Ectodermal cell (in vitro differentiated cells): ENCODE measurements at regions not wholly inside any gene's neighbourhood (a gene's known extent, or its start where the extent isn't known, plus 50 kb on each side); places are given as distances from the start of the nearest gene placed in this dataset.

Experiments used
- H3K27ac ChIP-seq: 2 replicates; pipeline ENCODE4 v1.7.0; 2013; ENCODE audit warnings: mild to moderate bottlenecking, low read depth, low read length; ENCODE audit not compliant: insufficient read depth, poor library complexity, severe bottlenecking
- H3K27me3 ChIP-seq: 2 replicates; pipeline ENCODE4 v1.7.0; 2013; ENCODE audit warnings: mild to moderate bottlenecking, low read length; ENCODE audit not compliant: insufficient read depth, control insufficient read depth, poor library complexity, severe bottlenecking
- H3K36me3 ChIP-seq: one replicate; pipeline ENCODE4 v1.7.0; 2013; ENCODE audit warnings: low read length; ENCODE audit not compliant: control insufficient read depth, insufficient read depth
- H3K4me1 ChIP-seq: one replicate; pipeline ENCODE4 v1.7.0; 2013; ENCODE audit warnings: low read length; ENCODE audit not compliant: control insufficient read depth, insufficient read depth
- H3K4me3 ChIP-seq: 2 replicates; pipeline ENCODE4 v1.7.0; 2013; ENCODE audit warnings: low read depth, low read length, control low read depth; ENCODE audit not compliant: insufficient read depth
- H3K9me3 ChIP-seq: 2 replicates; pipeline ENCODE4 v1.7.0; 2013; ENCODE audit warnings: mild to moderate bottlenecking, low read length, moderate library complexity; ENCODE audit not compliant: control insufficient read depth
- WGBS, 2 experiments: methylation state at CpG; one replicate each; pipeline ENCODE4 v1.1.7; 2013; ENCODE audit warnings: missing lambda C conversion rate in 2 of 2; 5-methylcytosine and 5-hydroxymethylcytosine counted together

DNA sequence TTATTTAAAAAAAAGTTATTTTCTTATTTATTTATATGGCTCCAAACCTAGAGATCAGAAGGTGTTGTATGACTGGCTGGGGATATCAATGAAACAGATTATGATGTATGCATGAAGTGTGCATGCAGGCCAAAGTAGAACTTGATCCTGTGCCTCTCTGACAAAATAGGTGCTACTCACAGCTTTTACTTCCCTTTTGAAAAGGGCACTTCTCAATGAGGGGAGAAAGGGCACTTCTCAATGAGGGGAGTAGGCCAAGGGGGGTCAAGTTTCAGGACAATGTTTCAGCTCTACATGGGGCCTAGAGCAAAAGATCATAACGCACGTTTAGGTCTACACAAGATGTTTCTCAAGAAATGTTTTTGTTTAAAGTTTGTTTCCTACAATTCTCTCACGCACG, 397.5 kb downstream of the ETS1 start:
- no peaks in the 10 kb centered on the region for H3K27me3 ChIP-seq
- WGBS, 2 experiments = 96 to 97% methylated on average over 4 of the region's 4 CpGs
- H3K36me3 ChIP-seq = no peaks in the 10 kb centered on the region
- H3K4me1 ChIP-seq = no peaks in the 10 kb centered on the region
- no peak overlapping the region for H3K27ac ChIP-seq
- no peak overlapping the region for H3K4me3 ChIP-seq
- H3K9me3 ChIP-seq = peaks cover 3% of the 10 kb centered on the region

DNA sequence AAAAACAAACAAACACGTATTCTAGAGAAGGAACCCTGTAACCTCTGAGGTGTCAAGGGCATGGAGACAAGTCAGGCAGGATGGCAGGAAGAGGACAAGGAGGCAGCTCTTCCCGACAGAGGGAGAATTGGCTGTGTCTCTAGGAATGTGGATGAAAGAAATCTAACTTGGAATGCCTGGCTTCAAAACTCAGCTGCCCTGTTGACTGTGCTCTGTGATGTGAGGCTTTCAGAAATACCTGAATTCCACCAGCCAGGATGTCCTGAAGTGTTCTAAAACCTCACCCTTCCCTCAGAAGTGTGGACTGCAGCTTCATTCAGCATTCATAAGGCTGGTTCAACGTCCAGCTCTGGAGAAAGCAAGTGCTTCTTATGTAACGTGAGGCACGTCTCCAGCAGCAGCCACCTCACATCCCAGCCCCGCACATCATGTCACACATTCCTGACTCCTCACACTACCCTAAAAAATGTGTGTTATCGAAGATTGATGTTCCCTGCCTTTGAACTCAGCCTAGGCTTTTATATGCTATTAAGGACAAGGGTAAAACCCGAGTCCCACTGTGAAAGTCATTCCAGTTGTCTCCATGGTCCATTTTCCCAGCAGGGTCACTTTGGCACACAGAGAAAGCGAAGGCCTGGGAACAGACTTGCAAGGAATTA, 398.9 kb downstream of the ETS1 start:
- Histone ChIP-seq H3K27me3 (no peaks in the 10 kb centered on the region), H3K27ac (no peak overlapping the region), H3K4me1 (no peaks in the 10 kb centered on the region), H3K9me3 (peaks cover 3% of the 10 kb centered on the region), H3K36me3 (no peaks in the 10 kb centered on the region), H3K4me3 (no peak overlapping the region)
- 88% methylated on average over 9 of the region's 9 CpGs for WGBS, 2 experiments

DNA sequence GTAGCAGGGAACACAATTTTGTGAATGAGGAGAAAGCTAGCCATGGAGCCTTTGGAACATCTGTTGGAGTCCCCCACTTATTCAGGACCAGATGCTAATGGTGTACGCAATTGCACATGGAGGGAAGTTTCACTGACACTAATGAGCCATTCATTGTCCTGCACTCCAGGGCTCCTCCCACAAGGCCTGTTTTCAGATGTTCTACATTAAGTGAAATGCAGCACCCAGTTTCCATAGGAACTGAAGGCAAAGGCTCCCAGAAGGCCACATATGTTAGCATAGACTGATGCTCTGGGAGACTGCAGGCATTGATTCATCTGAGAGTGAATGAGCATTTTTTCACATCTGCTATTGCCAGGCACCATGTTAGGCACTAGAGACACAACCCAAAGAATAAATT, 399.5 kb downstream of the ETS1 start:
- H3K27me3 ChIP-seq = no peaks in the 10 kb centered on the region
- no peaks in the 10 kb centered on the region for H3K36me3 ChIP-seq
- no peaks in the 10 kb centered on the region for H3K4me1 ChIP-seq
- H3K4me3 ChIP-seq = no peak overlapping the region
- WGBS, 2 experiments = 77 to 95% methylated on average over 1 of the region's 1 CpG
- H3K27ac ChIP-seq = no peak overlapping the region
- H3K9me3 ChIP-seq = peaks cover 3% of the 10 kb centered on the region

GRCh38 chr11:128187377-128187776, 400.0 kb downstream of the ETS1 start:
- Histone ChIP-seq H3K9me3 (peaks cover 3% of the 10 kb centered on the region), H3K36me3 (no peaks in the 10 kb centered on the region), H3K27ac (no peak overlapping the region), H3K4me1 (no peaks in the 10 kb centered on the region), H3K27me3 (no peaks in the 10 kb centered on the region), H3K4me3 (no peak overlapping the region)
- 92 to 95% methylated on average over 4 of the region's 4 CpGs for WGBS, 2 experiments

- Histone ChIP-seq H3K36me3 (no peaks in the 10 kb centered on the region), H3K4me1 (no peaks in the 10 kb centered on the region), H3K27me3 (no peaks in the 10 kb centered on the region), H3K4me3 (no peak overlapping the region), H3K9me3 (peaks cover 3% of the 10 kb centered on the region), H3K27ac (no peak overlapping the region)
- WGBS, 2 experiments = 84 to 89% methylated on average over 7 of the region's 7 CpGs
Observed at GRCh38 chr11:128184981-128185380, 402.4 kb downstream of the ETS1 start.

- Histone ChIP-seq H3K9me3 (peaks cover 3% of the 10 kb centered on the region), H3K36me3 (no peaks in the 10 kb centered on the region)
- WGBS, 2 experiments = 67 to 76% methylated on average over 1 of the region's 1 CpG
Observed at GRCh38 chr11:128182844-128183243, 404.5 kb downstream of the ETS1 start.

GRCh38 chr11:128181984-128182383, 405.4 kb downstream of the ETS1 start:
- no peak overlapping the region for H3K4me3 ChIP-seq
- 93 to 95% methylated on average over 5 of the region's 5 CpGs for WGBS, 2 experiments
- no peaks in the 10 kb centered on the region for H3K27me3 ChIP-seq

More at GRCh38 chr11:128182844-128183243, 404.5 kb downstream of the ETS1 start:
- H3K27me3 ChIP-seq = no peaks in the 10 kb centered on the region
- H3K4me1 ChIP-seq = no peaks in the 10 kb centered on the region
- H3K4me3 ChIP-seq = no peak overlapping the region
- H3K27ac ChIP-seq = no peak overlapping the region

GRCh38 chr11:128181088-128181480, 406.3 kb downstream of the ETS1 start:
- Histone ChIP-seq H3K4me3 (no peak overlapping the region), H3K4me1 (no peaks in the 10 kb centered on the region), H3K9me3 (peaks cover 2% of the 10 kb centered on the region), H3K27ac (no peak overlapping the region), H3K36me3 (no peaks in the 10 kb centered on the region), H3K27me3 (no peaks in the 10 kb centered on the region)
- 91 to 94% methylated on average over 4 of the region's 4 CpGs for WGBS, 2 experiments

More at GRCh38 chr11:128181984-128182383, 405.4 kb downstream of the ETS1 start:
- Histone ChIP-seq H3K27ac (no peak overlapping the region), H3K9me3 (peaks cover 3% of the 10 kb centered on the region), H3K36me3 (no peaks in the 10 kb centered on the region), H3K4me1 (no peaks in the 10 kb centered on the region)

GRCh38 chr11:128180441-128181087, 406.8 kb downstream of the ETS1 start:
- Histone ChIP-seq H3K4me3 (no peak overlapping the region), H3K27ac (no peak overlapping the region), H3K27me3 (no peaks in the 10 kb centered on the region), H3K36me3 (no peaks in the 10 kb centered on the region), H3K9me3 (no peaks in the 10 kb centered on the region), H3K4me1 (no peaks in the 10 kb centered on the region)
- 91 to 93% methylated on average over 5 of the region's 5 CpGs for WGBS, 2 experiments

DNA sequence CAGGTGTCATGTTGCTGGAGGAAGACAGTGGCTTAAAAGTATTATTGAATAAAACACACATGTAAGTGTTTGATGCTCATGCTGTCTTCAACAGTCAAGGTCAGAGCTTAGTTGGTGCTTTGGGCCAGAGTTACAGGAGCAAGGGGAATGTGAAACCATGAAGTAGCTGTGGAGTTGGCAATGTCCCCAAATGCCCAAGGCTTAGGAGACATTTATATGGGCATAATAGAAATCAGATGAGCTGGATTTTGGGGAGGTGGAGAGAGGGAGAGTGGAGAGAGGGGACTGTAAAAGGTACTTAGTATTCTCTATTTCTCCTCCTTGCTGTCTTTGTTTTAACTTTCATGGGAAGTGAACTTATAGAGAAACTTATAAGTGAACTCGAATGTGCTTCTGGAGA, 407.8 kb downstream of the ETS1 start:
- H3K27me3 ChIP-seq = no peaks in the 10 kb centered on the region

More for the DNA sequence above, 407.8 kb downstream of the ETS1 start:
- Histone ChIP-seq H3K4me3 (no peak overlapping the region), H3K36me3 (no peaks in the 10 kb centered on the region), H3K9me3 (no peaks in the 10 kb centered on the region), H3K27ac (no peak overlapping the region), H3K4me1 (no peaks in the 10 kb centered on the region)
- WGBS, 2 experiments = 83 to 100% methylated on average over 1 of the region's 1 CpG
